Large intestine (tissue), 3 donors: ENCODE measurements at regions not wholly inside any gene's neighbourhood (a gene's known extent, or its start where the extent isn't known, plus 50 kb on each side); places are given as distances from the start of the nearest gene placed in this dataset.
"Not testable (repeated sequence)": the region's sequence is repeated elsewhere in the genome, so short reads cannot be mapped to it uniquely, and the experiment has no call there.

Experiments used
- DNase-seq, 2 donors: peaks; one replicate each; pipeline versions ENCODE4 v3.0.0 to v3.0.0-alpha.2; 2013
- H3K27ac ChIP-seq: one replicate; pipeline ENCODE4 v1.5.1; 2013; ENCODE audit warnings: low read length
- H3K27me3 ChIP-seq: 2 replicates; pipeline ENCODE4 v1.6.1; 2013; ENCODE audit warnings: low read length; ENCODE audit not compliant: control insufficient read depth, insufficient read depth
- H3K36me3 ChIP-seq: 2 replicates; pipeline ENCODE4 v1.6.1; 2013; ENCODE audit warnings: low read length; ENCODE audit not compliant: control insufficient read depth, insufficient read depth
- H3K4me1 ChIP-seq: one replicate; pipeline ENCODE4 v1.6.1; 2013; ENCODE audit warnings: low read length; ENCODE audit not compliant: control insufficient read depth, insufficient read depth
- H3K4me3 ChIP-seq: one replicate; pipeline ENCODE4 v1.5.1; 2013; ENCODE audit warnings: low read length
- H3K9me3 ChIP-seq: one replicate; pipeline ENCODE4 v1.6.1; 2013; ENCODE audit warnings: mild to moderate bottlenecking, low read depth, low read length, moderate library complexity; ENCODE audit not compliant: control insufficient read depth
- WGBS: methylation state at CpG from one replicate; pipeline ENCODE4 v1.1.5; 2013; ENCODE audit warnings: low lambda C conversion rate; ENCODE audit not compliant: insufficient coverage; 5-methylcytosine and 5-hydroxymethylcytosine counted together

DNA sequence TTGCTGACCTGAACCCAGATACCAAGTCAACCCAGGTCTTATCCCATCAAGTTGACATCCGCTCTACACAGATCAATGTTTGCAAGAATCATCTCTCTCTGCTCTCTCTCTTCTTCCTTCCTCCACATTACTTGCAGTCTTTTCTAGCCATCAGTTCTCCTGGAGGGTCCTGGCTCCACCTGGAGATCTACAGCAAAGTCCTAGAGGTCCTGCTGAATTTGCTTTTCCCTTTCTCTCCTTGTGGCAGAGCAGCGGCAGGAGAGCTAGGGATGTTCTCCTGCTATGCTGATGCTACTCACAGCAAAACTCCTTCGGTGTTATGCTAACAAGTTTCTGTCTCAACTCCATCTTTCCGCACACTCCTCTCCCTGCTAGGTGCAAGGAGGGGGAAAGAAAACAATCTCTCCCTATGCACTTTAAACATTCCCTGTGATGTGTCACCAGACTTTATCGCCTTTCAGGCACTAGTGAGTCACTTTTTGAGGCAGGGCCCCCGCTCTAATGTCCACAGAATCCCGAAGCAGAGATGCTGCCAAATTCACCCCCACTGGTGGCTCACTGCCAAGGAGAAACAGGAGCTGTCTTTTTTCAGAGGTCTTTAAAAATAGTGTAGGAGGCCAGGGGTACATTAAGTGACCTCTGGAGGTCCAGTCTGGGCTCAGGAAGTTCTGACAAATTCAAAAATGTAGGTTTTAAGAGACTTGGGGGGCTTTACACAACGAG is 62.6 kb downstream of the FAM50B start:
- no peak overlapping the region for H3K4me3 ChIP-seq
- H3K4me1 ChIP-seq, result peaks cover 65% of the 10 kb centered on the region
- H3K27ac ChIP-seq, result no peak overlapping the region
- no peaks in the 10 kb centered on the region for H3K36me3 ChIP-seq
- WGBS, result no CpG with 5 or more reads among the region's 8 CpGs
- H3K9me3 ChIP-seq, result no peaks in the 10 kb centered on the region
- no peaks in the 10 kb centered on the region for H3K27me3 ChIP-seq
- peak in 1 of 2 donors; percentile 76 for DNase-seq

DNA sequence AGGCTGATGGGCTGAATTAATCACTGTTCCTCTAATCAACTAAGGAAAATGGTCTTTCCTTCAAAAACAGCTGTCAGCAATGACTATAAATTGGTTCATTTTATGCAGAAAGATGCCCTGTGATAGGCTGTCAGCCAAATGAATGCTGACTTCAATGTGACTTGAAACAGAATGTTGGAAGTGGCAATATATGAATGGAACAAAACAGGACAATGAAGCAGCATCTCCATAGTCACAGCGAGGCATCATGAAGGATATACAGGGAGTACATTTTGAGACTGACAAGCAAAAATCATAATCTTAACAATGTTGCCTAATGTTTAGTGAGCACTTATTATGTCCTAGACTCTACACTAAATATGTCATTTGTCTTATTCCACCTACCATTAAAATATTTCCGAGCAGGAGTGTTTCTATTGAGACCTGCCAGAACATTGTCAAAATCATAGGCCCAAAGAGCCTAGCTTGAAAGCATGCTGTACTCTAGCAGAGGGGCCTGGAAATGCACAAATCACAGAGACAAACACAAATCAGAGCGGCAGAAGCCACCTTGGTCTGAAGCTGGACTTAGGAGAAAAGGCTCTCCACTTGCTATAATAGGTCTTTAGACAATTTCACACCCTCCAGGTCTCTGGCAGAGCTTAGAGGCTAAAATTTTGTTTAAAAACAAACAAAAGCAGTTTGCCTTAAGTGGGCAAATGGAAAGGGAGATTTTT is 63.3 kb downstream of the FAM50B start:
- H3K4me1 ChIP-seq, result peaks cover 62% of the 10 kb centered on the region
- no peaks in the 10 kb centered on the region for H3K27me3 ChIP-seq
- H3K27ac ChIP-seq, result peak overlapping the region; percentile 56
- DNase-seq, result no peak
- no CpG with 5 or more reads among the region's 3 CpGs for WGBS
- no peaks in the 10 kb centered on the region for H3K9me3 ChIP-seq
- H3K36me3 ChIP-seq, result no peaks in the 10 kb centered on the region
- H3K4me3 ChIP-seq, result no peak overlapping the region

DNA sequence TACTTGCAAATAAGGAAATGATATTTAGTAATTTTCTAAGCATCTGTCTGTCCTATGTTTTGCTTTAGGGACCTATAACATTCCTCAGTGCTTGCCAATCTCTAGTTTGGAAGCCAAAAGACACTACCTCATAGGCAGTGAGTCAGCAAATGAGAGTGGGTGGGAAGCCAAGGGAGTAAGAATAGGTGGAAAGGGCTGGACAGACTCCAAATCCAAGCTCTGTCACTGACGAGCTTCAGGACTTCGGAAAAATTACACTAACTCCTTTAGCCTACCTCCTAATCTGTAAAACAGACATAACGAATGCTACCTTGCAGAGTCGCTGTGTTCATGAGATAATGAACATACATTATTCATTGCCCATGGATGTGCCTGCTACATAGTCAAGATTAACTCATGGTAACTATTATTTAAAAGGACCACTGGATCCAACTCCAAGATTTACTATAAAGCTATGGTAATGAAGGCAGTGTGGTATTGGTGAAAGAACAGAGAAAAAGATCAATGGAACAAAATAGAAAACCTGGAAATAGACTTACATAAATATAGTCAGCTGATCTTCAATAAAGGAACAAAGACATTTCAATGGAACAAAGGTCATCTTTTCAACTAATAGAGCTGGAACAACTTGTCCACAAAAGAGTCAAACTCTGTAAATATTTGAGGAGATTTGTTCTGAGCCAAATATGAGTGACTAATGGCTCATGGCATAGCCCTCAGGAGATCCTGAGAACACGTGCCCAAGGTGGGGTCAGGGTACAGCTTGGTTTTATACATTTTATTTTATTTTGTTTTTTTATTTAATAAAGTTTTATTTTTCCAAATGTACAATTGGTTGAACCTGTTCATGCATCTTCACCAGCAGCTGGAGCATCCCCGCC is 64.1 kb downstream of the FAM50B start:
- H3K4me3 ChIP-seq, result no peak overlapping the region
- H3K27ac ChIP-seq, result peak overlapping the region; percentile 65
- WGBS, result 60% methylated on average over 1 of the region's 6 CpGs
- no peaks in the 10 kb centered on the region for H3K27me3 ChIP-seq
- peak; percentile 48 to 81 for DNase-seq
- peaks cover 54% of the 10 kb centered on the region for H3K4me1 ChIP-seq
- H3K9me3 ChIP-seq, result no peaks in the 10 kb centered on the region
- H3K36me3 ChIP-seq, result no peaks in the 10 kb centered on the region

DNA sequence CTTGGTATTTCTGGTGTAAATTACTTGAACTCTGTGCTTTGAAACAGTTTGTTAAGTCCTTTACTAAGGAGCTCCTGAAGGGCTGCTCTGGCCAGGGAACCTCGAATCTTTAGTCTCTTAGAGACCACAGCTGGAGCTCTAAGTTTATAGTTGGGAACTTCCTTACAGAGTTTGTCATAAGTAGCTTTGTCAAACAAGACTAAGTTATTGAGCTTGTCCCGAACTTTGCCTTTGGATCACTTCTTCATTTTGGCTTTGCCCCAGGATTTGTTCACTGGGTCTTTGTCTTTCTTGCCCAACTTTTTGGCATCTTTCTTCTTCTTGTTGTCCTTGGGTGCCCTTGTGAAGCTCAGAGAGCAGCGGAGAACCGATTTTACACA is 64.8 kb downstream of the FAM50B start:
- no peak for DNase-seq

DNA sequence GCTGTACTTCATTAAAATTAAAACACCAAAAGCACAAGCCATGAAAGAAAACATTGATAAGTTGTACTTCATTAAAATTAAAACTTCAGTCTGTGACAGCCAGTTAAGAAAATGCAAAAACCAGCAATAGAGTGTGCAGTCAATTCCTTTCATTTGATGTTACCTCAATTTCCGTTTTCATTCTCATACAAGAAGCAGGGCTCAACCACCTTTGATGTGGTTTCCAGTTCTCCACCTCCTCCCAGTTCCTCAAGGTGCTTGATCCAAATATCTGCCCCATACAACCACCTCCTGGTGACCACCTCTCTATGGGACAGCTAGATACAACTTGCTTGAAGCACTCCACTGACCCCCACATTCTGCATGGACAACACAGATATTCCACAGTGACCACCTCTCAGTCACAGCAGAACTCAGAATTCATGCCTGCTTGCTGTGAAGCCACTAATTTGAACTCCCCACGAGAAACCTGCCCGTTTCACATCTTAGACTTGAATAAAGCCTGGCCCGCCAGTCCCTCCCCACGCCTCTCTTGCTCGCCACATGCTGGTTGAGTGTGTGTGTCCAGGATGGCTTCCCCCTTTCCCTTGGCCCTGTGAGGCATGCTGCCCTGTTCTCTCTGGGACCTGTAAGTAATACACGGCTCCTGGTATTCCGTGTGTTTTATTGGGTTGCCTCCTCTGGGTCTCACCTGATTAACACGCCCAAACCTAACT is 66.1 kb downstream of the FAM50B start:
- Histone ChIP-seq H3K36me3 (no peaks in the 10 kb centered on the region), H3K9me3 (no peaks in the 10 kb centered on the region), H3K27ac (no peak overlapping the region), H3K4me3 (no peak overlapping the region), H3K27me3 (no peaks in the 10 kb centered on the region), H3K4me1 (peaks cover 36% of the 10 kb centered on the region)
- no CpG with 5 or more reads among the region's 9 CpGs for WGBS
- no peak for DNase-seq

More for the DNA sequence above, 64.8 kb downstream of the FAM50B start:
- H3K4me1 ChIP-seq, result peaks cover 47% of the 10 kb centered on the region
- no peaks in the 10 kb centered on the region for H3K36me3 ChIP-seq
- no peaks in the 10 kb centered on the region for H3K9me3 ChIP-seq
- H3K27me3 ChIP-seq, result no peaks in the 10 kb centered on the region
- WGBS, result 100% methylated on average over 1 of the region's 4 CpGs
- no peak overlapping the region for H3K4me3 ChIP-seq
- H3K27ac ChIP-seq, result peak overlapping the region; percentile 65

- H3K36me3 ChIP-seq, result no peaks in the 10 kb centered on the region
- H3K9me3 ChIP-seq, result no peaks in the 10 kb centered on the region
- no peaks in the 10 kb centered on the region for H3K27me3 ChIP-seq
- WGBS, result no CpG with 5 or more reads among the region's 2 CpGs
- peaks cover 30% of the 10 kb centered on the region for H3K4me1 ChIP-seq
- DNase-seq, result no peak
- H3K27ac ChIP-seq, result no peak overlapping the region
- no peak overlapping the region for H3K4me3 ChIP-seq
Observed at GRCh38 chr6:3916211-3916610, 67.0 kb downstream of the FAM50B start.

- H3K36me3 ChIP-seq, H3K4me3 ChIP-seq, H3K27me3 ChIP-seq, H3K27ac ChIP-seq, H3K9me3 ChIP-seq, DNase-seq: not testable (repeated sequence)
- peaks cover 24% of the 10 kb centered on the region for H3K4me1 ChIP-seq
- no CpG with 5 or more reads among the region's 4 CpGs for WGBS
Observed at GRCh38 chr6:3916749-3917148, 67.6 kb downstream of the FAM50B start.

DNA sequence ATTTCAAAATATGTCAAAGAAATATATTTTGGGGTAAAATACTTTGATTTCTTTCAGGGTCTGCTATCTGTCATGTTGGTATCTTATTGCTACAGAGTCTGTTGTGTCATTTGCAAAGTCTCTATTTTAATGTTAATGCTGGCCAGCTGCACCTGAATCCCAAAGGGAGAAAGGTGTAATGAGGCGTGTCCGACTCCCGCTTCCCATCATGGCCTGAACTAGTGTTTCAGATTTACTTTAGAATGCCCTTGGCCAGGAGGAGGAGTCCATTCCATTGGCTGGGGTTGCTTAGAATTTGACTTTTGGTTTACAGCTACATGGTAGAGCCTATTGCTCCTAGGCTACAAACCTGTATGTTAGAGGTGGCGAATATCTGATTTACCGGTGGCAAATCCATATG is 69.3 kb downstream of the FAM50B start:
- no CpG with 5 or more reads among the region's 5 CpGs for WGBS
- no peak for DNase-seq
- Histone ChIP-seq H3K4me3 (no peak overlapping the region), H3K27ac (no peak overlapping the region), H3K9me3 (no peaks in the 10 kb centered on the region), H3K27me3 (no peaks in the 10 kb centered on the region), H3K36me3 (no peaks in the 10 kb centered on the region), H3K4me1 (peaks cover 10% of the 10 kb centered on the region)

DNA sequence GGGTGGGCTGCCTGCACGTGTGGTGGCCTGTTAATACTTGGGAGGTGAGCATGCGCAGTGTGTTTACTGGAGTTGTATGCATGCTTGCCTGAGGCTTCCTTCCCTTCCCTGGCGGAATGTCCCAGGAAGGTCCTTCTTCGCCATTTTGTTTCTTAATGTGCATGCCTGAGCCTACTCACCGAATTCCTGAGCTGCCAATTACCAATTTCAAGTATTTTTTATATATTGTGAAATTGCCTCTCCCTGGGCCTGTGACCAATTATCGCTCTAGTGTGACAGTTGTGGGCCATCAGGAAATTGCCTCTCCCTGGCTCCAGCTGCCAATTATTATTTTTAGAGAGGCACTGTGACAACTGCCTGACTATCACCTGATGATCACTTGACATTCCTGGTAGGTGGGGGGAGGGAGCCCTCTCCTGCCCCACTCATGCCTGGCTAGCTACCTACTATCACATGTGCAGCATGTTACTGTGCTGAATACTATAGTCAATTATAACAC is 70.0 kb downstream of the FAM50B start:
- H3K36me3 ChIP-seq, result no peaks in the 10 kb centered on the region
- peaks cover 4% of the 10 kb centered on the region for H3K4me1 ChIP-seq
- WGBS, result 67% methylated on average over 1 of the region's 6 CpGs
- H3K27ac ChIP-seq, result no peak overlapping the region
- H3K27me3 ChIP-seq, result no peaks in the 10 kb centered on the region
- no peak overlapping the region for H3K4me3 ChIP-seq
- H3K9me3 ChIP-seq, result no peaks in the 10 kb centered on the region
- peak in 1 of 2 donors; percentile 57 for DNase-seq

DNA sequence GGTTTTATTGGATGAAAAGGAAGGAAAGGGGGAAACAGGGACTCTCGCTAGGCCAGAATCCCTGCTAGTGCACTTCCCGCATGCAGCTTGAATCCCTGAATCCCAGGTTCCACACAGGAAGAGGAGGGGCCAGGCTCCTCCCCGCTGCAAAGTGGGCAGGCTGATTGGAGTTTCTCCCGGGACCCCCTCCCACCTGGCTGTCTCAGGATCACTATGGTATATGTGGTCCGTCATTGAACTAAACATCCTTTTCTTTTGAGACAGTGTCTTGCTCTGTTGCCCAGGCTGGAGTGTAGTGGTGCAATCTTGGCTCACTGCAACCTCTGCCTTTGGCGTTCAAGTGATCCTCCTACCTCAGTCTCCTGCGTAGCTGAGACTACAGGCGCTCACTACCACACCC is 70.7 kb downstream of the FAM50B start:
- no peaks in the 10 kb centered on the region for H3K27me3 ChIP-seq
- no peaks in the 10 kb centered on the region for H3K36me3 ChIP-seq
- DNase-seq, result no peak
- WGBS, result no CpG with 5 or more reads among the region's 8 CpGs
- H3K9me3 ChIP-seq, result no peaks in the 10 kb centered on the region
- no peak overlapping the region for H3K4me3 ChIP-seq
- no peak overlapping the region for H3K27ac ChIP-seq
- no peaks in the 10 kb centered on the region for H3K4me1 ChIP-seq
